ENCODE measurements at regions not wholly inside any gene's neighbourhood (a gene's known extent, or its start where the extent isn't known, plus 50 kb on each side); places are given as distances from the start of the nearest gene placed in this dataset.
"Not testable (repeated sequence)": the region's sequence is repeated elsewhere in the genome, so short reads cannot be mapped to it uniquely, and the experiment has no call there.

GRCh38 chr13:78139765-78140164 lies 221.1 kb upstream of the EDNRB start:
- no peak for DNase-seq (ENCODE audit: low read depth)

DNA sequence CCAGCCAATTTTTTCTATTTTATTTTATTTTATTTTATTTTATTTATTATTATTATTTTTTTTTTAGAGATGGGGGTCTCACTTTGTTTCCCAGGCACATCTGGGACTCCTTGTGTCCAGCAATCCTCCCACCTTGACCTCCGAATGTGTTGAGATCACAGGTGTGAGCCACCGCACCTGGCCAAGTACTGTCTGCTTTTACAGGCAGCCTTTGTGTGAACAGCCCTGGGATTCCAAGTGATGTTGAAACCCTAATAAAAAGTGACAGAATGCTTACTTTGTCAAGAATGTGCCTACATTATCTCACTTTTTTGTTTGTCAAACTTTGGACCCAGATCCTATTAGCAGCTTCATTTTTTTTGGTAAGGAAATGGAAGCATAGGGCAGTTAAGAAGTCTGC lies 220.1 kb upstream of the EDNRB start:
- no peak for DNase-seq (ENCODE audit: low read depth)

DNA sequence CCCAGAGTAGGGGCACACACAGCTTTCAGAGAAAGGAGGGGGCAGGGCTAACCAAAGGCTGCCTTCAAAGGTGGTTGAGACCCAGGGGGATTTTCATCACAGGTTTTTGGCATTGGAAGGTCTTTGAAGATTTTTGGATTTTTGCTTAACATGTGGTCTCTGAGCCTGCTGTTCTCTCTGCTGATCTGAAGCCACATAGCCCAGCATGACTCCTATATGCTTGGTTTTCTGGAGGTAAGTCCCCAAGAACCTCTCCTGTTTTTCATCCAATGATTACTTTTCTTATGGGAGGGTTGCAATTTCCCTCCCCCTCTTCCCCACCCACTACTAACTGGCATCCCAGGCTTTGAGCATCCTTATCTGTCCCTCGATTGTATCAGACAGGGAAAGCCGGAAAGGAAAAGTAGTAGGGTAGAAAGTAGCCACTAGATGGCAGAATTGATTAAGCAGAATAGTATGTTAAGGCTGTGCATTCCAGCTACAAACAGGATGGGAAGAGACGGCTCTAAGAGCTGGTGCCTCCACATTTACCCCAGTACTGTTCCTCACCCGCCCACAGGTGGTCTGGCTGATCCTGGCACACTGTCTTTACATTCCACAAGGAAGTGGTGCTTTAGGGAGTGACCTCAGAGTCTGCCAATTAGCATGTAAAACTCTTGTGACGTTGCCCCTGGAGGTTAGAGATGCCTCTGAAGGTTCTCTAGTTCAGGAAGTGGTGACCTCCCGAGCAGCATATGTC lies 218.9 kb upstream of the EDNRB start:
- peak; percentile 45 for DNase-seq (ENCODE audit: low read depth)

GRCh38 chr13:78136966-78137365 lies 218.3 kb upstream of the EDNRB start:
- DNase-seq (ENCODE audit: low read depth) = no peak

DNA sequence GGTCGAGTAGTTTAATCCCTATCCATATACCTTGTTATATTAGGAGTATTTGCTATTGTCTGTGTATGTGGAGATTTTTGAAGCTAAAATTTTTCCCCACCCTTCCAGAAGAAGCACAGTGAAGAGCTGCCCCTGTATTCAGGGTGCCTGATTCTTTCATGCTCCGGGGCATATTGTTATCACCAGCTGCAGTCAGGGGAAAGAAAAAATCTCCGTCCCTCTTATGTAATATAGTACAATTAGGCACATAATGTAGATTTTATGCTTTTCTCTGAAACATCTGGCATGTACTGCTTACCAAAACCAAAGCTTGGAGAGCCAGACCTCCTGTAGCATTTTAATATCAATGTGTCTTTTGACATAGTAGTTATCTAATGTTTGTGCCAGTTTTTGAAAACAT lies 214.9 kb upstream of the EDNRB start:
- DNase-seq (ENCODE audit: low read depth) = no peak

GRCh38 chr13:78131811-78132210 lies 213.2 kb upstream of the EDNRB start:
- no peak for DNase-seq (ENCODE audit: low read depth)

DNA sequence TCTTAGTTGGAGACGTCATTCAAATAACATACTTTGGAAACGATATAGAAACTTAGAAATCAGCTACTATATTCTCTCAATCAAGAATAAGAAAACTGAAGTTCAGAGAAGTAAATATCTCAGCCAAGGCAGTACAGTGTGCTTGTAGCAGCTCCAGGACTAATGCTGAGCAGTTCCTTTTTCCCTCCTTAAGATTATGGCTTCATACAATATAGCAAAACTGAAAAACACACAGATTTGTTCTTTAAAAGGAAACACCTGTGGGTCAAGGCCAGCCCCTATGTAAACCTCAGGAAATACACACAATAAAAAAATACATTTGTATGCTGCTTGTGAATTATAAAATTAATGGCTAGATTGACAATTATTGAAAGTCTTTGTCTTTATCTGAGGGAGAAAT lies 212.7 kb upstream of the EDNRB start:
- no peak for DNase-seq (ENCODE audit: low read depth)

- DNase-seq (ENCODE audit: low read depth) = no peak
Observed at GRCh38 chr13:78129823-78130222, 211.2 kb upstream of the EDNRB start.

DNA sequence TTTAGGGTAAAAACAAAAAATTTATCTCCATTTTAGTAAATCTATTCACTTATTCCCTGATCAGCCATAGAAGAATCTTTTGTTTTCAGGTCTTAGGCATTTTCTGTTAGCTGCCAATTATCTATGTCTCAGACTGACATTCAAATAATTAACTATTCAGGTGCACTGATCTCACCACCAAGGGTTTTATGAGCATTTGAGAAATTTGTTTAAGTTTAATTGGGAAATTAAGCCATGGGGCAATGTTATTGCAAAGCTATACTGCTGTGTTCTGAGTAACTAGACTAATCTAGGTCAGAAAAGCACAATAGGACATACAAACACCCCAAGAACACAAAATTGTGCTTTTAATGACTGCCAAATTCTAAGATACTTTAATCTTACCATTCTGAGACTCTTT lies 210.7 kb upstream of the EDNRB start:
- DNase-seq (ENCODE audit: low read depth) = no peak

DNA sequence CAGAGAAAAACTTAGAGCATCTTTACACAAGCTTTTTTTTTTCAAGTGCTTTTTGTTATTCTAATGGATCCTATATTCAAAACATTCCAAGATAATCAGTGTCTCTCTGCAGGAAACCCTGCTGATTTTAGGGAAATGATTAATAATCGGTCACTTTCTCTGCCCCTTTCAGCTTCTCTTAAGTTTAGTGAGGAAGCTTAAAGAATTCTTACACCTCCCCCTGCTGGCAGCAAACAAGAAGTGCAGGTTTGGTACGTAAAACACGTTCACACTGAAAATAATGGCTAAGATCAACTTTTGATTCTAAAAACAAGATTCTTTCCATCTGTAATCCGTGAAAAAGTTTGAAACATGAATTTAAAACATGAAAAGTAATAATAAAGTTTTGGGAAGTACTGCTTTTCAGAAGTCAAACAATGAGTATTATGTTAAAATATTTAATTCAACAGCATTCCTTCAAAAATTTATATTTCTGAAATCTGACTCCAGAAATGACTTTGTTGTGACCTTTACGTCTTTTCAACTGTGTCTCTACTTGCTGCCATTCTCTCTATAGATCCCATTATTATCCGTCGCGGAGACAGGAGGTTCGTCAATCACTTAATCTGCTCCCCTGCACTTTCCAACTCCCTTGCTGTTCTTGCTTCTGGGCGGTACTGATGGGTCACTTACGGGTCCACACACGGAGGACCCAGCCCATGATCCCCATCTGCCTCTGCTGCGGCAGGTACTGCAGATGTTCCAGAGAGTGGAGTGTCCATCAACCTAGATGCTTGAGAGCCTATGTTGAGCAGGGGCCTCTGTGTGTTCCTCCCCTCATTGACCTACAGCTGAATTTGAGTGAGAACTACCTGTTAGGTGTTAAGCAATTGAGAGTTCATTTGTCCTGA lies 203.1 kb upstream of the EDNRB start:
- DNase-seq (ENCODE audit: low read depth) = peak; percentile 36

GRCh38 chr13:78121001-78121400 lies 202.4 kb upstream of the EDNRB start:
- no peak for DNase-seq (ENCODE audit: low read depth)

DNA sequence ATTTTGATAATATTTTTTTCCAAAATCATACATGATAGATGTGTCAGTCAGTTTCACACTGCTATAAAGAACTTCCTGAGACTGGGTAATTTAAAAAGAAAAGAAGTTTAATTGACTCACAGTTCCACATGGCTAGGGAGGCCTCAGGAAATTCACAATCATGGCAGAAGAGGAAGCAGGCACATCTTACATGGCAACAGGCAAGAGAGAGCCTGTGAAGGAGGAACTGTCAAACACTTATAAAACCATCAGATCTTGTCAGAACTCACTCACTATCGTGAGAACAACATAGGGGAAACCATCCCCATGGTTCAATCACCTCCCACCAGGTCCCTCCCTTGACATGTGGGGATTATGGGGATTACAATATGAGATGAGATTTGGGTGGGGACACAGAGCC lies 201.5 kb upstream of the EDNRB start:
- not testable (repeated sequence) for DNase-seq (ENCODE audit: low read depth)

DNA sequence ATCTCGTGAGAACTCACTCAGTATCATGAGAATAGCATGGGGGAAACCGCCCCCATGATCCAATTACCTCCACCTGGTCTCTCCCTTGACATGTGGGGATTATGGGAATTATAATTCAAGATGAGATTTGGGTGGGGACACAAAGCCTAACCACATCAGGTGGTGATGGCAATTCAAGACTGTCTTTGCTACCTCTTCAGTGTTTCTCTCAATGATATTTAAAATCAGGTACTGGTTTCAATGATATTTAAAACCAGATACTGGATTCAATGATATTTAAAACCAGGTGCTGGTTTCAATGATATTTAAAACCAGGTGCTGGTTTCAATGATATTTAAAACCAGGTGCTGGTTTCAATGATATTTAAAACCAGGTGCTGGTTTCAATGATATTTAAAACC lies 198.4 kb upstream of the EDNRB start:
- not testable (repeated sequence) for DNase-seq (ENCODE audit: low read depth)

DNA sequence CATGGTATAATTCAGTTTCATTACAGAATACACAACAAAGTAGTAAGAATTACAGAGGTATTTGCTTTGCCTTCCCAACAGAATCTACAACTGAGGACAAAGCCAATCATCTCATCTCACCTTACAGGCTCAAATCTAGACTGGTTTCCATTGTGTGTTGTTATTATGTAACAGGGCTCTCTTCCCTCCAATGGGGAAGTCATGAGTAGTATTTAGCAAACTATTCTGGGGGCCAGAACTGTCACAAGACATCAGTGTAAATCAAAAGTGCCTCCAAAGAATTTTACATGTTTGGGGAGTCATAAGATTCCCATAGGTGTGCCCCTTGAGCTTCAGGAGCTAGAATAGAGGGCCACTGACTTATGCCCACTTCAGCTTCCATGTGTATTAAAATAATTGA lies 187.0 kb upstream of the EDNRB start:
- DNase-seq (ENCODE audit: low read depth) = no peak

- no peak for DNase-seq (ENCODE audit: low read depth)
Observed at GRCh38 chr13:78103936-78104335, 185.3 kb upstream of the EDNRB start.

GRCh38 chr13:78102741-78103140 lies 184.1 kb upstream of the EDNRB start:
- no peak for DNase-seq (ENCODE audit: low read depth)

GRCh38 chr13:78102121-78102677 lies 183.6 kb upstream of the EDNRB start:
- DNase-seq (ENCODE audit: low read depth) = peak; percentile 80

- DNase-seq (ENCODE audit: low read depth) = no peak
Observed at GRCh38 chr13:78100486-78100885, 181.9 kb upstream of the EDNRB start.

GRCh38 chr13:78098249-78098648 lies 179.6 kb upstream of the EDNRB start:
- DNase-seq (ENCODE audit: low read depth) = no peak

DNA sequence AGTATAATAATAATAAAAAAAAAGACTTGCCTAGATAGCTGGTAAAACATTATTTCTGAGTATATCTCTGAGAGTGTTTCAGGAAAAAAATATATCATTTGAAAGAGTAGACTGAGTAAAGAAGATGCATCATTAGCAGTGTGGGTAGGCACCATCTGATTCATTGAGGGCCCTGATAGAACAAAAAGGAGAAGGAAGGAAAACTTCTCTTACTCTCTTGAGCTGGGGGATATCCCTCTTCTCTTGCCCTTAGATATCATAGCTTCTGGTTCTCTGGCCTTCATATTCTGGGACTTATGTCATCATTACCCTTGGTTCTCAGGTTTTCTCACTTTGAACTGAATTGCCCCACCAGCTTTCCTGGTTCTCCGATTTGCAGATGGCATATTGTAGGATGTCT lies 177.6 kb upstream of the EDNRB start:
- DNase-seq (ENCODE audit: low read depth) = no peak

- no peak for DNase-seq (ENCODE audit: low read depth)
Observed at GRCh38 chr13:78087966-78088678, 169.5 kb upstream of the EDNRB start.

DNA sequence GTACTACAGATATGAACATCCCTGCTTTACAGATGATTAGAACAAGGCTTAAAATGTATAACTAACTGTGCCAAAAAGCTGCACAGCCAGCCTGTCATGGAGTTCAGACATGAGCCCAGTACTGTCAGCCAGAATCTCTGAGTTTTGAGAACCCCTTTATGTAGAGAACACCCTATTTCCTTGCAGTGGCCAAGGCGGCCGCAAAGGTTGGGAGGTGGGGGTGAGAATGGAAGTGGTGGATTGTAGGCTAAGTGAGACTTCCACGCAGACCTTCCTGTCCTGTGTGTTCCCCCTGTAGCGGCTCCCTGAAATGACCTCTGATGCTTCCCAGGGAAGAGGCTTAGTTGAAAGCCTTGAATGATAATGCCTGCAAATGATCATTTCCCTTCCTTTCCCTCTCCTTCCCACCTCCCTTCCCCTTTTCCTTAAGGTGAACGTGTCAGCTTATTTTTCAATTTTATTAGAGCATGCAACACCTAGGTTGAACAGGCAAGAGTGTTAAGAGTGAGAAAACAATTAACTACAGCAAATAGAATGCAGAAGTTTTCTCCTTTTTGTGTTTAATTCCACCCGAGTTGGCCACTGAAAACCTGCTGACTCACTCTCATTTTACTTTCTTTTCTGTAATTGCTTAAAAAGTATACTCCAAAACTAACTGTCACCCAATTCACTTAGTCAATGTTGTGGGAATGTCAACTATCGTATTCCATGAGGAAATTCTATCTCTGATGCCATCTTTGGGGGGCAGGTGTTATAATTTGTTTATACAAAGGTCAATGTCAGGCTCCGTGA lies 167.0 kb upstream of the EDNRB start:
- no peak for DNase-seq (ENCODE audit: low read depth)
